Smooth muscle cell (in vitro differentiated cells): ENCODE measurements at regions not wholly inside any gene's neighbourhood (a gene's known extent, or its start where the extent isn't known, plus 50 kb on each side); places are given as distances from the start of the nearest gene placed in this dataset.

Experiments
- DNase-seq: peaks from one replicate; lab custom pipeline; 2025; ENCODE audit not compliant: unreplicated experiment; lab: John Stamatoyannopoulos, UW
- H2AFZ ChIP-seq: fragments of 200-600 bp; sonication (generic); 2 replicates; pipeline ENCODE4 v1.6.0; 2016; ENCODE audit warnings: antibody characterized with exemption, low read depth, mild to moderate bottlenecking
- H3F3A ChIP-seq: fragments of 200-600 bp; sonication (generic); 2 replicates; pipeline ENCODE4 v1.6.0; 2017; ENCODE audit warnings: antibody characterized with exemption, low read depth
- H3K27ac ChIP-seq: fragments of 200-600 bp; sonication (generic); 2 replicates; pipeline ENCODE4 v1.5.1; 2016; ENCODE audit warnings: low read depth, mild to moderate bottlenecking
- H3K27me3 ChIP-seq: fragments of 200-600 bp; sonication (generic); 2 replicates; pipeline ENCODE4 v1.6.1; 2016; ENCODE audit warnings: low read depth, mild to moderate bottlenecking
- H3K36me3 ChIP-seq: fragments of 200-600 bp; sonication (generic); 2 replicates; pipeline ENCODE4 v1.5.1; 2016; ENCODE audit warnings: low read depth
- H3K4me1 ChIP-seq: fragments of 200-600 bp; sonication (generic); 2 replicates; pipeline ENCODE4 v1.5.1; 2016; ENCODE audit warnings: low read depth
- H3K4me2 ChIP-seq: fragments of 200-600 bp; sonication (generic); 2 replicates; pipeline ENCODE4 v1.6.0; 2016; ENCODE audit warnings: mild to moderate bottlenecking
- H3K4me3 ChIP-seq: fragments of 200-600 bp; sonication (generic); 2 replicates; pipeline ENCODE4 v1.5.1; 2016; ENCODE audit warnings: mild to moderate bottlenecking
- H3K79me2 ChIP-seq: fragments of 200-600 bp; sonication (generic); 2 replicates; pipeline ENCODE4 v1.6.0; 2016; ENCODE audit warnings: low read depth, mild to moderate bottlenecking
- H3K9ac ChIP-seq: fragments of 200-600 bp; sonication (generic); 2 replicates; pipeline ENCODE4 v1.6.0; 2016; ENCODE audit warnings: low read depth
- H3K9me3 ChIP-seq: fragments of 200-600 bp; sonication (generic); replicated peaks from 2 replicates; pipeline ENCODE4 v1.5.1; 2016; ENCODE audit warnings: low read depth
- H4K20me1 ChIP-seq: fragments of 200-600 bp; sonication (generic); 2 replicates; pipeline ENCODE4 v1.6.0; 2016; ENCODE audit warnings: low read depth
- WGBS: methylation state at CpG from one replicate; pipeline ENCODE4 v1.1.7; 2016; ENCODE audit warnings: low lambda C conversion rate; 5-methylcytosine and 5-hydroxymethylcytosine counted together
- TF ChIP-seq, protein P1 (sequence below): fragments of 200-600 bp; sonication (generic); IDR thresholded peaks from 2 replicates; pipeline ENCODE4 v1.5.1; 2017; ENCODE audit warnings: borderline replicate concordance, mild to moderate bottlenecking, antibody characterized with exemption; ENCODE audit not compliant: insufficient read depth, poor library complexity, severe bottlenecking

DNA sequence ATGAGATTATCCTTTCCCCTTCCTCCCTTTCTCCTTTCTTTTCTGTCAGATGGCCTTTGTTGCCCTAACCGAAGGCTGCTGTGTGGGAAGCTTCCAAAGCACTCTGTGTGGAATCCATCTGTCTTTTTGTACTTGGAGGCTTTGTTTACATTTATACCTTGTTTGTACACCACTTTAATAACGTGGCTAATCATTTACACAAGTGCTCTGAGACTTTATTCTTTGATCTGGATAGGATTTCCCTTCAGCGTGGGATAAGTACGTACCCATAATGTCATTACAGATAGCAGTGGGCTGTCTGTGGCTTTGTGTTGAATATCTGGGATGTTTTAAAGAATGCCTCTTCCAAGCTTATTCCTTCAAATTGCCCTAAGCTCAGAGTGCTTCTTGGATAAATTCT, 684.7 kb upstream of the SLITRK5 start:
- Histone ChIP-seq H4K20me1 (no peaks in the 10 kb centered on the region), H3K27me3 (no peaks in the 10 kb centered on the region), H2AFZ (no peak overlapping the region), H3K4me1 (peaks cover 16% of the 10 kb centered on the region), H3K4me2 (peak overlapping the region; percentile 61), H3K36me3 (no peaks in the 10 kb centered on the region), H3F3A (no peaks in the 10 kb centered on the region), H3K4me3 (no peak overlapping the region), H3K9me3 (no peaks in the 10 kb centered on the region), H3K9ac (no peak overlapping the region), H3K79me2 (no peaks in the 10 kb centered on the region), H3K27ac (peak overlapping the region; percentile 61)
- WGBS = 16% methylated on average over 4 of the region's 4 CpGs
- TF ChIP-seq, protein P1, sequence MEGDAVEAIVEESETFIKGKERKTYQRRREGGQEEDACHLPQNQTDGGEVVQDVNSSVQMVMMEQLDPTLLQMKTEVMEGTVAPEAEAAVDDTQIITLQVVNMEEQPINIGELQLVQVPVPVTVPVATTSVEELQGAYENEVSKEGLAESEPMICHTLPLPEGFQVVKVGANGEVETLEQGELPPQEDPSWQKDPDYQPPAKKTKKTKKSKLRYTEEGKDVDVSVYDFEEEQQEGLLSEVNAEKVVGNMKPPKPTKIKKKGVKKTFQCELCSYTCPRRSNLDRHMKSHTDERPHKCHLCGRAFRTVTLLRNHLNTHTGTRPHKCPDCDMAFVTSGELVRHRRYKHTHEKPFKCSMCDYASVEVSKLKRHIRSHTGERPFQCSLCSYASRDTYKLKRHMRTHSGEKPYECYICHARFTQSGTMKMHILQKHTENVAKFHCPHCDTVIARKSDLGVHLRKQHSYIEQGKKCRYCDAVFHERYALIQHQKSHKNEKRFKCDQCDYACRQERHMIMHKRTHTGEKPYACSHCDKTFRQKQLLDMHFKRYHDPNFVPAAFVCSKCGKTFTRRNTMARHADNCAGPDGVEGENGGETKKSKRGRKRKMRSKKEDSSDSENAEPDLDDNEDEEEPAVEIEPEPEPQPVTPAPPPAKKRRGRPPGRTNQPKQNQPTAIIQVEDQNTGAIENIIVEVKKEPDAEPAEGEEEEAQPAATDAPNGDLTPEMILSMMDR = no peak
- DNase-seq = no peak

DNA sequence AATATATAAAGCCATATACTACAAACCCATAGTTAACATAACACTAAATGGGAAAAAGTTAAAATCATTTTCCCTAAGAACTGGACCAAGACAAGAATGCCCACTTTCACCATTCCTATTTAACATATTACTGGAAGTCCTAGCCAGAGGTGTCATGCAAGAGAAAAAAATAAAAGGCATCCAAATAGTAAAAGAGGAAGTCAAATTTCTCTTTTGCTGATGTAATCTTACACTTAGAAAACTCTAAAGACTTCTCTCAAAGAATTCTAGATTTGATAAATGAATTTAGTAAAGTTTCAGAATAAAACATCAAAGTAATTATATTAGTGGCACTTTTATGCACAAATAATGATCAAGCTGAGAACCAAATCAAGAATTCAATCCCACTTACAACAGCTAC, 678.9 kb upstream of the SLITRK5 start:
- Histone ChIP-seq H4K20me1 (no peaks in the 10 kb centered on the region), H3K27ac (no peak overlapping the region), H3K4me2 (no peak overlapping the region), H3F3A (no peaks in the 10 kb centered on the region), H3K27me3 (no peaks in the 10 kb centered on the region), H3K9ac (no peak overlapping the region), H3K9me3 (no peaks in the 10 kb centered on the region), H3K4me3 (no peak overlapping the region), H3K4me1 (no peaks in the 10 kb centered on the region), H3K36me3 (no peaks in the 10 kb centered on the region), H3K79me2 (no peaks in the 10 kb centered on the region), H2AFZ (no peak overlapping the region)
- no peak for DNase-seq
- TF ChIP-seq, protein P1 = no peak

DNA sequence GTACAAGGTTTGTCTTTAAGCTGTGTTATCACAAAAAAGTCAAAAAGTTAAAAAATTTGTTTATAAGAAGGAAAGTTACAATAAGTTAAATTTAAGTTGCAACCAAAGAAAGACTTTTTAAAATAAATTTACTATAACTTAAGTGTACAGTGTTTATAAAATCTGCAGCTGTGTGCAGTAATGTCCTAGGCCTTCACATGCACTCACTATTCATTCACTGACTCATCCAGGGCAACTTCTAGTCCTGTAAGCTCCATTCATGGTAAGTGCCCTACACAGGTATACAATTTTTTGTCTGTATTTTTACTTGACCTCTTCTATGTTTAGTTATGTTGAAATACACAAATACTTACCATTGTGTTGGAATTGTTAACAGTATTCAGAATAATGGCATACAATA, 667.9 kb upstream of the SLITRK5 start:
- H3K4me3 ChIP-seq = no peak overlapping the region
- H2AFZ ChIP-seq = no peak overlapping the region
- no peak overlapping the region for H3K9ac ChIP-seq
- no peaks in the 10 kb centered on the region for H3K9me3 ChIP-seq
- no peaks in the 10 kb centered on the region for H3F3A ChIP-seq
- H3K27ac ChIP-seq = no peak overlapping the region
- H3K4me1 ChIP-seq = no peaks in the 10 kb centered on the region
- no peaks in the 10 kb centered on the region for H3K27me3 ChIP-seq
- H3K79me2 ChIP-seq = no peaks in the 10 kb centered on the region
- H3K4me2 ChIP-seq = no peak overlapping the region
- TF ChIP-seq, protein P1 = no peak
- DNase-seq = no peak
- H3K36me3 ChIP-seq = no peaks in the 10 kb centered on the region
- H4K20me1 ChIP-seq = no peaks in the 10 kb centered on the region

DNA sequence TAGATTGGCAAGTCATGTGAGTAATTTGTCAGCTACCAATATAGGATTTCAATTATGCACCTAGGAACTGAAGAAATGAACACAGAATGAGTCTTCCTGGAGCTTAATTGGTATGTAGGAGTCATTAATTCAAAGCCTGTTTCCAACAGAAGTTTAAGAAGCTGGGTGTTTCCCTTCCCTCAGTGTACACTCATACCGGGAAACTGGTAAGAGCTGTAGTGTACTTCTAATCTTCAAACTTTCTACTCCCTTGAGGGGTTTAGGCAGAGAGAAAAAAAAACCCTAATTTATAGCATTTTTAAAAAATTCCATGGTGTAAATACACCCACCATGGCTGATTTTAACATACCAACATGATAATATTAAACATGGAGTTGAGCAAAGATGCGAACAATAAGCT, 665.7 kb upstream of the SLITRK5 start:
- Histone ChIP-seq H3K4me3 (no peak overlapping the region), H3K9ac (no peak overlapping the region), H3K4me1 (no peaks in the 10 kb centered on the region), H3K27me3 (no peaks in the 10 kb centered on the region), H2AFZ (no peak overlapping the region), H3K36me3 (no peaks in the 10 kb centered on the region), H3K79me2 (no peaks in the 10 kb centered on the region), H4K20me1 (no peaks in the 10 kb centered on the region), H3F3A (no peaks in the 10 kb centered on the region), H3K27ac (no peak overlapping the region), H3K4me2 (no peak overlapping the region), H3K9me3 (peaks cover 15% of the 10 kb centered on the region)
- DNase-seq = no peak
- 94% methylated on average over 2 of the region's 2 CpGs for WGBS
- TF ChIP-seq, protein P1 = no peak
